Esophagus muscularis mucosa (tissue), 4 donors: ENCODE measurements at regions not wholly inside any gene's neighbourhood (a gene's known extent, or its start where the extent isn't known, plus 50 kb on each side); places are given as distances from the start of the nearest gene placed in this dataset.

Experiments
- EP300 ChIP-seq: sonication (generic); formaldehyde crosslinking; IDR thresholded peaks from one replicate; pipeline ENCODE4 v1.6.1; 2017; ENCODE audit warnings: antibody characterized with exemption
- POLR2A ChIP-seq: fragments of 450-650 bp; IDR thresholded peaks from one replicate; pipeline ENCODE4 v1.6.1; 2017; ENCODE audit warnings: antibody characterized with exemption, moderate library complexity, mild to moderate bottlenecking, low read depth
- TF ChIP-seq, protein P1 (sequence below), 3 experiments: fragments of 200-600 bp in 2 of 3; fragments of 450-650 bp in 1 of 3; sonication (generic) in 2 of 3; IDR thresholded peaks; one replicate each; pipeline ENCODE4 v1.5.1; 2017 to 2019; ENCODE audit warnings: antibody characterized with exemption in 3 of 3, mild to moderate bottlenecking in 2 of 3, moderate library complexity in 1 of 3

GRCh38 chrX:129316461-129316860 lies 206.8 kb downstream of the SMARCA1 start:
- TF ChIP-seq, protein P1, sequence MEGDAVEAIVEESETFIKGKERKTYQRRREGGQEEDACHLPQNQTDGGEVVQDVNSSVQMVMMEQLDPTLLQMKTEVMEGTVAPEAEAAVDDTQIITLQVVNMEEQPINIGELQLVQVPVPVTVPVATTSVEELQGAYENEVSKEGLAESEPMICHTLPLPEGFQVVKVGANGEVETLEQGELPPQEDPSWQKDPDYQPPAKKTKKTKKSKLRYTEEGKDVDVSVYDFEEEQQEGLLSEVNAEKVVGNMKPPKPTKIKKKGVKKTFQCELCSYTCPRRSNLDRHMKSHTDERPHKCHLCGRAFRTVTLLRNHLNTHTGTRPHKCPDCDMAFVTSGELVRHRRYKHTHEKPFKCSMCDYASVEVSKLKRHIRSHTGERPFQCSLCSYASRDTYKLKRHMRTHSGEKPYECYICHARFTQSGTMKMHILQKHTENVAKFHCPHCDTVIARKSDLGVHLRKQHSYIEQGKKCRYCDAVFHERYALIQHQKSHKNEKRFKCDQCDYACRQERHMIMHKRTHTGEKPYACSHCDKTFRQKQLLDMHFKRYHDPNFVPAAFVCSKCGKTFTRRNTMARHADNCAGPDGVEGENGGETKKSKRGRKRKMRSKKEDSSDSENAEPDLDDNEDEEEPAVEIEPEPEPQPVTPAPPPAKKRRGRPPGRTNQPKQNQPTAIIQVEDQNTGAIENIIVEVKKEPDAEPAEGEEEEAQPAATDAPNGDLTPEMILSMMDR (IDR thresholded peaks at IDR 0.05): no peak
- TF ChIP-seq EP300: no peak
- no peak for TF ChIP-seq POLR2A
